ENCODE measurements at regions not wholly inside any gene's neighbourhood (a gene's known extent, or its start where the extent isn't known, plus 50 kb on each side); places are given as distances from the start of the nearest gene placed in this dataset.

- Histone ChIP-seq H3K4me1 (ENCODE audit: control insufficient read depth in 2 of 3, insufficient read depth in 2 of 3, low read depth in 1 of 3, low read length in 3 of 3) (peaks cover 3 to 19% (median 7%) of the 10 kb centered on the region in 3 donors), H3K9ac (ENCODE audit: low read length in 3 of 3) (no peak overlapping the region), H3K27ac (ENCODE audit: low read depth in 2 of 2, low read length in 2 of 2) (peak overlapping the region; percentile 18 to 38), H3K9me3 (ENCODE audit: control insufficient read depth in 2 of 3, insufficient read depth in 1 of 3, low read length in 3 of 3) (no peaks in the 10 kb centered on the region), H3K4me3 (ENCODE audit: low read length in 3 of 3) (no peak overlapping the region), H3K27me3 (ENCODE audit: control insufficient read depth, insufficient read depth, low read length) (no peaks in the 10 kb centered on the region), H3K36me3 (ENCODE audit: control insufficient read depth in 2 of 3, insufficient read depth in 3 of 3, low read length in 3 of 3) (no peaks in the 10 kb centered on the region)
- no peak for TF ChIP-seq CTCF (IDR thresholded peaks at IDR 0.05; ENCODE audit: borderline replicate concordance, extremely low read depth, insufficient read depth)
- DNase-seq (no peak), FAIRE-seq (no peak)
- intact Hi-C loops (cut with DNase I) = no loop called here
Measured at GRCh38 chr12:93126069-93126474, 197.0 kb upstream of the EEA1 start.

GRCh38 chr12:93127107-93127560 is 198.0 kb upstream of the EEA1 start:
- Histone ChIP-seq H3K9me3 (ENCODE audit: control insufficient read depth in 2 of 3, insufficient read depth in 1 of 3, low read length in 3 of 3) (no peaks in the 10 kb centered on the region), H3K27me3 (ENCODE audit: control insufficient read depth, insufficient read depth, low read length) (no peaks in the 10 kb centered on the region), H3K36me3 (ENCODE audit: control insufficient read depth in 2 of 3, insufficient read depth in 3 of 3, low read length in 3 of 3) (no peaks in the 10 kb centered on the region), H3K4me3 (ENCODE audit: low read length in 3 of 3) (no peak overlapping the region), H3K27ac (ENCODE audit: low read depth in 2 of 2, low read length in 2 of 2) (peak overlapping the region; percentile 71 to 82), H3K9ac (ENCODE audit: low read length in 3 of 3) (no peak overlapping the region), H3K4me1 (ENCODE audit: control insufficient read depth in 2 of 3, insufficient read depth in 2 of 3, low read depth in 1 of 3, low read length in 3 of 3) (peaks cover 3 to 9% (median 4%) of the 10 kb centered on the region in 3 donors)
- TF ChIP-seq CTCF (IDR thresholded peaks at IDR 0.05; ENCODE audit: borderline replicate concordance, extremely low read depth, insufficient read depth) = no peak
- DNase-seq (no peak), FAIRE-seq (no peak)
- intact Hi-C loops (cut with DNase I) = no loop called here

GRCh38 chr12:93127582-93128331 is 198.7 kb upstream of the EEA1 start:
- no peak overlapping the region for H3K4me3 ChIP-seq (ENCODE audit: low read length in 3 of 3)
- no peak for FAIRE-seq

More at GRCh38 chr12:93127582-93128331, 198.7 kb upstream of the EEA1 start:
- peak in 1 of 5 donors; percentile 65 for DNase-seq
- Histone ChIP-seq H3K27me3 (ENCODE audit: control insufficient read depth, insufficient read depth, low read length) (no peaks in the 10 kb centered on the region), H3K27ac (ENCODE audit: low read depth in 2 of 2, low read length in 2 of 2) (peak overlapping the region; percentile 71 to 82), H3K4me1 (ENCODE audit: control insufficient read depth in 2 of 3, insufficient read depth in 2 of 3, low read depth in 1 of 3, low read length in 3 of 3) (peaks cover 2 to 6% (median 4%) of the 10 kb centered on the region in 3 donors), H3K9me3 (ENCODE audit: control insufficient read depth in 2 of 3, insufficient read depth in 1 of 3, low read length in 3 of 3) (no peaks in the 10 kb centered on the region), H3K9ac (ENCODE audit: low read length in 3 of 3) (peak overlapping the region in 1 of 3 donors; percentile 68), H3K36me3 (ENCODE audit: control insufficient read depth in 2 of 3, insufficient read depth in 3 of 3, low read length in 3 of 3) (no peaks in the 10 kb centered on the region)
- TF ChIP-seq CTCF (IDR thresholded peaks at IDR 0.05; ENCODE audit: borderline replicate concordance, extremely low read depth, insufficient read depth) = peak; percentile 25
- intact Hi-C loops (cut with DNase I) = no loop called here

All from kidney (tissue), 13 donors.